OCI-LY1 (cell line): ENCODE measurements at regions not wholly inside any gene's neighbourhood (a gene's known extent, or its start where the extent isn't known, plus 50 kb on each side); places are given as distances from the start of the nearest gene placed in this dataset.

Experiments used
- H2AFZ ChIP-seq: fragments of 200-600 bp; sonication (generic), shearing (Covaris generic); 2 replicates; pipeline ENCODE4 v1.6.0; 2014; ENCODE audit warnings: antibody characterized with exemption, mild to moderate bottlenecking, low read length
- H3F3A ChIP-seq: fragments of 200-600 bp; sonication (generic), shearing (Covaris generic); 2 replicates; pipeline ENCODE4 v1.6.0; 2014; ENCODE audit warnings: mild to moderate bottlenecking, antibody characterized with exemption, low read length, moderate library complexity; ENCODE audit not compliant: insufficient read depth
- H3K27ac ChIP-seq: fragments of 200-600 bp; sonication (generic); 2 replicates; pipeline ENCODE4 v1.5.1; 2014; ENCODE audit warnings: low read length, mixed run types, mild to moderate bottlenecking, low read depth; ENCODE audit not compliant: poor library complexity, severe bottlenecking
- H3K27me3 ChIP-seq: fragments of 200-600 bp; sonication (generic); 2 replicates; pipeline ENCODE4 v1.6.0; 2014; ENCODE audit warnings: antibody characterized with exemption, mild to moderate bottlenecking, low read length, moderate library complexity; ENCODE audit not compliant: insufficient read depth
- H3K36me3 ChIP-seq: fragments of 200-600 bp; sonication (generic); 2 replicates; pipeline ENCODE4 v1.6.1; 2014; ENCODE audit warnings: mild to moderate bottlenecking, antibody characterized with exemption, low read length, moderate library complexity, mixed read lengths; ENCODE audit not compliant: insufficient read depth
- H3K4me1 ChIP-seq: fragments of 200-600 bp; sonication (generic); 2 replicates; pipeline ENCODE4 v1.5.1; 2014; ENCODE audit warnings: mild to moderate bottlenecking, low read length, moderate library complexity; ENCODE audit not compliant: insufficient read depth, severe bottlenecking
- H3K4me2 ChIP-seq: fragments of 200-600 bp; sonication (generic), shearing (Covaris generic); 2 replicates; pipeline ENCODE4 v1.6.1; 2014; ENCODE audit warnings: low read length
- H3K4me3 ChIP-seq: fragments of 200-600 bp; sonication (generic); 2 replicates; pipeline ENCODE4 v1.5.1; 2014; ENCODE audit warnings: low read length, low read depth, mild to moderate bottlenecking, mixed read lengths; ENCODE audit not compliant: poor library complexity, severe bottlenecking
- H3K79me2 ChIP-seq: fragments of 200-600 bp; shearing (Covaris generic); 2 replicates; pipeline ENCODE4 v1.6.1; 2016; ENCODE audit warnings: mixed run types, low read length, mixed read lengths; ENCODE audit not compliant: insufficient read depth
- H3K9ac ChIP-seq: fragments of 200-600 bp; sonication (generic), shearing (Covaris generic); 2 replicates; pipeline ENCODE4 v1.6.1; 2014; ENCODE audit warnings: mild to moderate bottlenecking, low read length, mixed read lengths
- H3K9me2 ChIP-seq: fragments of 200-600 bp; sonication (generic), shearing (Covaris generic); 2 replicates; pipeline ENCODE4 v1.6.1; 2014; ENCODE audit warnings: low read depth, mild to moderate bottlenecking, low read length, mixed read lengths
- H3K9me3 ChIP-seq: fragments of 200-600 bp; shearing (Covaris generic); 2 replicates; pipeline ENCODE4 v1.6.1; 2014; ENCODE audit warnings: low read length, mixed read lengths
- H4K20me1 ChIP-seq: fragments of 200-600 bp; sonication (generic), shearing (Covaris generic); 2 replicates; pipeline ENCODE4 v1.6.0; 2016; ENCODE audit warnings: mild to moderate bottlenecking, low read length; ENCODE audit not compliant: insufficient read depth
- CTCF ChIP-seq: fragments of 200-600 bp; sonication (generic), shearing (Covaris generic); IDR thresholded peaks from 2 replicates; pipeline ENCODE4 v1.5.1; 2017; ENCODE audit warnings: mild to moderate bottlenecking, antibody characterized with exemption, low read length, moderate library complexity, mixed read lengths
- EZH2 ChIP-seq: fragments of 200-600 bp; sonication (generic), shearing (Covaris generic); IDR thresholded peaks from 2 replicates; pipeline ENCODE4 v1.8.0; 2017; ENCODE audit warnings: borderline replicate concordance, mixed run types, mild to moderate bottlenecking, antibody characterized with exemption, low read length, moderate library complexity, mixed read lengths

GRCh38 chr2:55763721-55764120, 70.1 kb upstream of the PNPT1 start:
- H3K4me2 ChIP-seq, result no peak overlapping the region
- no peaks in the 10 kb centered on the region for H4K20me1 ChIP-seq
- H3K36me3 ChIP-seq, result no peaks in the 10 kb centered on the region
- H2AFZ ChIP-seq, result no peak overlapping the region
- no peaks in the 10 kb centered on the region for H3K9me2 ChIP-seq
- H3K27ac ChIP-seq, result no peak overlapping the region
- H3K4me3 ChIP-seq, result no peak overlapping the region
- no peak overlapping the region for H3K9ac ChIP-seq
- H3K4me1 ChIP-seq, result no peaks in the 10 kb centered on the region
- H3K9me3 ChIP-seq, result no peaks in the 10 kb centered on the region
- H3K79me2 ChIP-seq, result no peaks in the 10 kb centered on the region
- TF ChIP-seq CTCF (no peak), EZH2 (no peak)
- H3F3A ChIP-seq, result no peaks in the 10 kb centered on the region
- H3K27me3 ChIP-seq, result no peaks in the 10 kb centered on the region

- Histone ChIP-seq H3K27ac (no peak overlapping the region), H3K79me2 (no peaks in the 10 kb centered on the region), H3K4me1 (no peaks in the 10 kb centered on the region), H3K4me3 (no peak overlapping the region), H3K27me3 (no peaks in the 10 kb centered on the region), H3K9ac (no peak overlapping the region), H4K20me1 (no peaks in the 10 kb centered on the region), H3K4me2 (no peak overlapping the region), H3K9me2 (no peaks in the 10 kb centered on the region), H3K36me3 (no peaks in the 10 kb centered on the region), H3F3A (no peaks in the 10 kb centered on the region), H2AFZ (no peak overlapping the region), H3K9me3 (no peaks in the 10 kb centered on the region)
- TF ChIP-seq EZH2 (no peak), CTCF (no peak)
These were observed 67.9 kb upstream of the PNPT1 start for GRCh38 chr2:55761526-55761925.

- H3K4me1 ChIP-seq, result no peaks in the 10 kb centered on the region
- no peak overlapping the region for H3K9ac ChIP-seq
- H2AFZ ChIP-seq, result no peak overlapping the region
- no peaks in the 10 kb centered on the region for H3K9me3 ChIP-seq
- H3K79me2 ChIP-seq, result no peaks in the 10 kb centered on the region
- H3K4me2 ChIP-seq, result no peak overlapping the region
- no peaks in the 10 kb centered on the region for H3K36me3 ChIP-seq
- H3F3A ChIP-seq, result no peaks in the 10 kb centered on the region
- no peaks in the 10 kb centered on the region for H4K20me1 ChIP-seq
- no peak overlapping the region for H3K4me3 ChIP-seq
- H3K9me2 ChIP-seq, result no peaks in the 10 kb centered on the region
- H3K27me3 ChIP-seq, result no peaks in the 10 kb centered on the region
- H3K27ac ChIP-seq, result no peak overlapping the region
- TF ChIP-seq CTCF (no peak), EZH2 (no peak)
These were observed 67.4 kb upstream of the PNPT1 start for GRCh38 chr2:55761024-55761423.
